Activated CD4-positive, alpha-beta T cell treated with anti-CD3 and anti-CD28 coated beads for 36 hours (primary cell): ENCODE measurements at regions not wholly inside any gene's neighbourhood (a gene's known extent, or its start where the extent isn't known, plus 50 kb on each side); places are given as distances from the start of the nearest gene placed in this dataset.

Source experiments
- ATAC-seq: fragments of 200-7000 bp; cut with Tn5 transposase; one replicate; pipeline ENCODE4 v1.10.0; 2021; ENCODE audit warnings: mild to moderate bottlenecking, moderate library complexity
- CTCF ChIA-PET: fragments of 350-600 bp; sonication (Branson Sonifier 250); formaldehyde crosslinking; loops from one replicate; lab custom pipeline; 2021; ENCODE audit warnings: antibody characterized with exemption; lab: Charles Lee
- POLR2A ChIA-PET: fragments of 350-600 bp; sonication (Branson Sonifier 250); formaldehyde crosslinking; loops from one replicate; lab custom pipeline; 2021; ENCODE audit warnings: antibody characterized with exemption, inconsistent platforms; lab: Charles Lee
- DNase-seq: peaks from one replicate; pipeline ENCODE4 v3.0.0-alpha.2; 2020
- H3K27ac Mint-ChIP-seq: one replicate; pipeline ENCODE4 v1.8.0; 2021; ENCODE audit warnings: mixed read lengths
- H3K27me3 Mint-ChIP-seq: one replicate; pipeline ENCODE4 v1.8.0; 2021; ENCODE audit warnings: mixed read lengths
- H3K36me3 Mint-ChIP-seq: one replicate; pipeline ENCODE4 v1.8.0; 2021; ENCODE audit warnings: low read depth, mixed read lengths
- H3K4me1 Mint-ChIP-seq: one replicate; pipeline ENCODE4 v1.8.0; 2021; ENCODE audit warnings: mixed read lengths
- H3K4me3 Mint-ChIP-seq: one replicate; pipeline ENCODE4 v1.8.0; 2021; ENCODE audit warnings: mild to moderate bottlenecking, moderate library complexity, mixed read lengths
- H3K9me3 Mint-ChIP-seq: one replicate; pipeline ENCODE4 v1.8.0; 2021; ENCODE audit warnings: low read depth, mixed read lengths
- intact Hi-C, 2 experiments: fragments of 100-400 bp; cut with DNase I in 1 of 2; cut with micrococcal nuclease in 1 of 2; formaldehyde crosslinking; loops; one replicate each; pipeline versions ENCODE4 v1.14.2 to v1.15.1; 2022 to 2024; cut with DNase I, micrococcal nuclease

- Mint-ChIP-seq H3K4me3 (no peak overlapping the region), H3K36me3 (no peaks in the 10 kb centered on the region), H3K27ac (no peak overlapping the region), H3K27me3 (peaks cover 2% of the 10 kb centered on the region), H3K9me3 (no peaks in the 10 kb centered on the region), H3K4me1 (no peaks in the 10 kb centered on the region)
- ChIA-PET POLR2A (no interaction called here), CTCF (no interaction called here)
- ATAC-seq (no peak), DNase-seq (no peak)
- intact Hi-C loops, result no loop called here
These were observed 204.9 kb downstream of the MAD2L1 start for GRCh38 chr4:119861731-119862130.

GRCh38 chr4:119858176-119858575, 208.5 kb downstream of the MAD2L1 start:
- no peak overlapping the region for H3K27ac Mint-ChIP-seq
- CTCF ChIA-PET, result interaction anchor here (0.8 kb wide), 1 partner anchor 11 kb away, joined by 3 read pairs; no protein-coding TSS in a partner anchor
- intact Hi-C loops, result no loop called here

GRCh38 chr4:119854364-119854763, 212.3 kb downstream of the MAD2L1 start:
- CTCF ChIA-PET, result no interaction called here
- intact Hi-C loops, result no loop called here
- Mint-ChIP-seq H3K4me1 (no peaks in the 10 kb centered on the region), H3K27me3 (peaks cover 2% of the 10 kb centered on the region), H3K4me3 (no peak overlapping the region), H3K27ac (no peak overlapping the region), H3K36me3 (no peaks in the 10 kb centered on the region), H3K9me3 (no peaks in the 10 kb centered on the region)
- no peak for ATAC-seq
- POLR2A ChIA-PET, result no interaction called here
- no peak for DNase-seq

More at GRCh38 chr4:119858176-119858575, 208.5 kb downstream of the MAD2L1 start:
- Mint-ChIP-seq H3K27me3 (peaks cover 2% of the 10 kb centered on the region), H3K36me3 (no peaks in the 10 kb centered on the region), H3K4me3 (no peak overlapping the region), H3K9me3 (no peaks in the 10 kb centered on the region), H3K4me1 (no peaks in the 10 kb centered on the region)
- DNase-seq, result no peak
- ATAC-seq, result no peak
- POLR2A ChIA-PET, result no interaction called here

- CTCF ChIA-PET, result no interaction called here
- POLR2A ChIA-PET, result no interaction called here
- intact Hi-C loops, result no loop called here
- ATAC-seq (no peak), DNase-seq (no peak)
- no peak overlapping the region for H3K27ac Mint-ChIP-seq
- no peaks in the 10 kb centered on the region for H3K9me3 Mint-ChIP-seq
- no peak overlapping the region for H3K4me3 Mint-ChIP-seq
- H3K4me1 Mint-ChIP-seq, result no peaks in the 10 kb centered on the region
- no peaks in the 10 kb centered on the region for H3K36me3 Mint-ChIP-seq
- peaks cover 2% of the 10 kb centered on the region for H3K27me3 Mint-ChIP-seq
These were observed 215.0 kb downstream of the MAD2L1 start for GRCh38 chr4:119851649-119852048.

- no peaks in the 10 kb centered on the region for H3K36me3 Mint-ChIP-seq
- no peak for DNase-seq
- ATAC-seq, result no peak
- no peak overlapping the region for H3K4me3 Mint-ChIP-seq
- CTCF ChIA-PET, result no interaction called here
- no peaks in the 10 kb centered on the region for H3K4me1 Mint-ChIP-seq
- intact Hi-C loops, result no loop called here
- POLR2A ChIA-PET, result no interaction called here
- H3K27ac Mint-ChIP-seq, result no peak overlapping the region
- H3K9me3 Mint-ChIP-seq, result peaks cover 2% of the 10 kb centered on the region
- peaks cover 3% of the 10 kb centered on the region for H3K27me3 Mint-ChIP-seq
These were observed 212.8 kb upstream of the PDE5A start for GRCh38 chr4:119841361-119841760.

- no peak for DNase-seq
- CTCF ChIA-PET, result interaction anchor here (0.9 kb wide), 1 partner anchor 22 kb away, joined by 3 read pairs; no protein-coding TSS in a partner anchor
- Mint-ChIP-seq H3K9me3 (peaks cover 3% of the 10 kb centered on the region), H3K4me1 (no peaks in the 10 kb centered on the region), H3K4me3 (no peak overlapping the region), H3K36me3 (no peaks in the 10 kb centered on the region), H3K27ac (no peak overlapping the region), H3K27me3 (peaks cover 5% of the 10 kb centered on the region)
- no peak for ATAC-seq
- POLR2A ChIA-PET, result no interaction called here
- intact Hi-C loops, result no loop called here
These were observed 207.0 kb upstream of the PDE5A start for GRCh38 chr4:119835613-119835910.

- ChIA-PET CTCF (interaction anchor here (0.9 kb wide), 1 partner anchor 22 kb away, joined by 3 read pairs; no protein-coding TSS in a partner anchor), POLR2A (no interaction called here)
- H3K27ac Mint-ChIP-seq, result no peak overlapping the region
- peaks cover 5% of the 10 kb centered on the region for H3K27me3 Mint-ChIP-seq
- no peak for ATAC-seq
- H3K36me3 Mint-ChIP-seq, result no peaks in the 10 kb centered on the region
- intact Hi-C loops, result no loop called here
- no peak for DNase-seq
- peaks cover 3% of the 10 kb centered on the region for H3K9me3 Mint-ChIP-seq
- H3K4me3 Mint-ChIP-seq, result no peak overlapping the region
- no peaks in the 10 kb centered on the region for H3K4me1 Mint-ChIP-seq
These were observed 206.5 kb upstream of the PDE5A start for GRCh38 chr4:119834906-119835612.

- intact Hi-C loops, result no loop called here
- ATAC-seq (no peak), DNase-seq (no peak)
- Mint-ChIP-seq H3K36me3 (no peaks in the 10 kb centered on the region), H3K9me3 (peaks cover 3% of the 10 kb centered on the region), H3K4me3 (no peak overlapping the region), H3K27ac (no peak overlapping the region), H3K27me3 (peaks cover 5% of the 10 kb centered on the region), H3K4me1 (no peaks in the 10 kb centered on the region)
- POLR2A ChIA-PET, result no interaction called here
- CTCF ChIA-PET, result no interaction called here
These were observed 205.0 kb upstream of the PDE5A start for GRCh38 chr4:119833611-119834010.

- H3K4me3 Mint-ChIP-seq, result no peak overlapping the region
- ATAC-seq (no peak), DNase-seq (no peak)
- peaks cover 5% of the 10 kb centered on the region for H3K27me3 Mint-ChIP-seq
- H3K36me3 Mint-ChIP-seq, result no peaks in the 10 kb centered on the region
- H3K27ac Mint-ChIP-seq, result no peak overlapping the region
- no peaks in the 10 kb centered on the region for H3K4me1 Mint-ChIP-seq
- intact Hi-C loops, result no loop called here
- peaks cover 2% of the 10 kb centered on the region for H3K9me3 Mint-ChIP-seq
- ChIA-PET POLR2A (no interaction called here), CTCF (no interaction called here)
These were observed 204.2 kb upstream of the PDE5A start for GRCh38 chr4:119832776-119833175.

- intact Hi-C loops, result no loop called here
- ChIA-PET POLR2A (no interaction called here), CTCF (no interaction called here)
- Mint-ChIP-seq H3K4me1 (no peaks in the 10 kb centered on the region), H3K27ac (no peak overlapping the region), H3K36me3 (no peaks in the 10 kb centered on the region), H3K4me3 (no peak overlapping the region), H3K9me3 (peaks cover 2% of the 10 kb centered on the region), H3K27me3 (no peaks in the 10 kb centered on the region)
- no peak for DNase-seq
- no peak for ATAC-seq
These were observed 200.7 kb upstream of the PDE5A start for GRCh38 chr4:119829326-119829725.

GRCh38 chr4:119825696-119826095, 197.1 kb upstream of the PDE5A start:
- Mint-ChIP-seq H3K36me3 (no peaks in the 10 kb centered on the region), H3K4me3 (no peak overlapping the region), H3K9me3 (no peaks in the 10 kb centered on the region), H3K27ac (no peak overlapping the region), H3K27me3 (peaks cover 2% of the 10 kb centered on the region), H3K4me1 (no peaks in the 10 kb centered on the region)
- POLR2A ChIA-PET, result no interaction called here
- CTCF ChIA-PET, result no interaction called here
- intact Hi-C loops, result no loop called here
- DNase-seq (no peak), ATAC-seq (no peak)

- Mint-ChIP-seq H3K27ac (no peak overlapping the region), H3K9me3 (no peaks in the 10 kb centered on the region), H3K36me3 (no peaks in the 10 kb centered on the region), H3K27me3 (peaks cover 2% of the 10 kb centered on the region), H3K4me1 (no peaks in the 10 kb centered on the region), H3K4me3 (no peak overlapping the region)
- DNase-seq (no peak), ATAC-seq (no peak)
- CTCF ChIA-PET, result no interaction called here
- POLR2A ChIA-PET, result no interaction called here
- intact Hi-C loops, result no loop called here
These were observed 195.3 kb upstream of the PDE5A start for GRCh38 chr4:119823891-119824290.
